ENCODE measurements at regions not wholly inside any gene's neighbourhood (a gene's known extent, or its start where the extent isn't known, plus 50 kb on each side); places are given as distances from the start of the nearest gene placed in this dataset.

DNA sequence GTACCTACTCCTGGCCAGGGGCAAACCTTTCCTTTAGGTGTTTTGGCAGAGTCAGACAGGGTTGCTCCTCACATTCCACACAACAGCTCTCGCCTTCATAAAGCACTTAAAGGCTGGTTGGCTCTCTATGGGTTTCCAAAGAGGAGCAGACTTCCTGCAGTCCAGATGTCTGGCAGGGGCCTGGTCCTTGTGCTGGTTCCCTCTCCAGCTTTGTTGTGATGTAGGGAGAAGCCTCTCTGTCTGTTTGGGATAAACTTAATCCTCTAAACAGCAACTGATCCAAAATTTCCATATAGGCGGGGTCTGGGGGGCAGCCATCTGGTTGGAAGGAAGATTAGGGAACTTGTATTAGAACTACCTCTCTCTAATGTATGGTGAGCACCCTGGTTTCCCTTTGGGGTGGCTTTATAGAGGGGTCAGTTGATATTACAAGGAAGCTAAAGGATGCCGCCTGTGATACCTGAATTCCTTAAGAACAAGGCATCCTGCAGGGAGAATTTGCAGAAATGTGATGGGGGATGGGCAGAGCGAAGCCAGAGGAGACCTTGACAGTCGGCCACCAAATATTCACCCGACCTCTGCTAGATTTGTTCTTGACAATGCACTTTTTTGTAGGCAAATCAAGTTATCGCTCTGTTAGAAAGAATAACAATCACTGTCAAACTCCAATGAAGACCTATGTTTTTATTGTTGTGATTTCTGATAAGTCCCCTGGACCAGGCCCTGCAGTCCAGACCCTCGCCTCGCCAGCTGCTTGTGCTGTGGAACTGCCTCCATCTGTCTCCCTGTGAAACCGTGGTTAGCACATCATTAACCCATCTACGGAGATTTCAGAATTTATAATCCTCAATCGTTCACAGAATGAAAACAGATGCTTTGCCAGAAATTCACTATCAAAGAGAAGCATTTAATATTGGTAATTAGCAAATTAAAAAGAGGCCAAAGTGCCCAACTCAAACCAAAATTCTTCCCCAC lies 94.0 kb upstream of the RALGAPA2 start:
- no peak for TF ChIP-seq POLR2A (IDR thresholded peaks at IDR 0.05)
- TF ChIP-seq, protein P1, sequence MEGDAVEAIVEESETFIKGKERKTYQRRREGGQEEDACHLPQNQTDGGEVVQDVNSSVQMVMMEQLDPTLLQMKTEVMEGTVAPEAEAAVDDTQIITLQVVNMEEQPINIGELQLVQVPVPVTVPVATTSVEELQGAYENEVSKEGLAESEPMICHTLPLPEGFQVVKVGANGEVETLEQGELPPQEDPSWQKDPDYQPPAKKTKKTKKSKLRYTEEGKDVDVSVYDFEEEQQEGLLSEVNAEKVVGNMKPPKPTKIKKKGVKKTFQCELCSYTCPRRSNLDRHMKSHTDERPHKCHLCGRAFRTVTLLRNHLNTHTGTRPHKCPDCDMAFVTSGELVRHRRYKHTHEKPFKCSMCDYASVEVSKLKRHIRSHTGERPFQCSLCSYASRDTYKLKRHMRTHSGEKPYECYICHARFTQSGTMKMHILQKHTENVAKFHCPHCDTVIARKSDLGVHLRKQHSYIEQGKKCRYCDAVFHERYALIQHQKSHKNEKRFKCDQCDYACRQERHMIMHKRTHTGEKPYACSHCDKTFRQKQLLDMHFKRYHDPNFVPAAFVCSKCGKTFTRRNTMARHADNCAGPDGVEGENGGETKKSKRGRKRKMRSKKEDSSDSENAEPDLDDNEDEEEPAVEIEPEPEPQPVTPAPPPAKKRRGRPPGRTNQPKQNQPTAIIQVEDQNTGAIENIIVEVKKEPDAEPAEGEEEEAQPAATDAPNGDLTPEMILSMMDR (IDR thresholded peaks at IDR 0.05) = no peak
